Liver (tissue), 8 donors: ENCODE measurements at regions not wholly inside any gene's neighbourhood (a gene's known extent, or its start where the extent isn't known, plus 50 kb on each side); places are given as distances from the start of the nearest gene placed in this dataset.

Experiments
- DNase-seq: peaks from one replicate; pipeline ENCODE4 v3.0.0-alpha.2; 2017; ENCODE audit warnings: low spot score
- H3K27ac ChIP-seq, 2 donors: one replicate each; pipeline ENCODE4 v1.7.0; 2013; ENCODE audit warnings: inconsistent platforms in 2 of 2, low read length in 2 of 2, control low read depth in 1 of 2, low read depth in 1 of 2, mild to moderate bottlenecking in 1 of 2
- H3K27me3 ChIP-seq, 4 donors: one replicate each; pipeline versions ENCODE4 v1.6.1 to v1.7.0; 2013; ENCODE audit warnings: low read length in 3 of 4, inconsistent platforms in 1 of 4, mild to moderate bottlenecking in 1 of 4, moderate library complexity in 1 of 4; ENCODE audit not compliant: control insufficient read depth in 4 of 4, insufficient read depth in 4 of 4
- H3K36me3 ChIP-seq, 4 donors: one replicate each; pipeline versions ENCODE4 v1.6.1 to v1.7.0; 2013; ENCODE audit warnings: low read length in 3 of 4, mild to moderate bottlenecking in 3 of 4, low read depth in 1 of 4, moderate library complexity in 1 of 4; ENCODE audit not compliant: control insufficient read depth in 4 of 4, insufficient read depth in 3 of 4
- H3K4me1 ChIP-seq, 4 donors: one replicate each; pipeline versions ENCODE4 v1.6.1 to v1.7.0; 2013; ENCODE audit warnings: low read length in 3 of 4, mild to moderate bottlenecking in 3 of 4, moderate library complexity in 1 of 4; ENCODE audit not compliant: control insufficient read depth in 4 of 4, insufficient read depth in 4 of 4
- H3K4me3 ChIP-seq, 3 donors: one replicate each; pipeline versions ENCODE4 v1.6.1 to v1.7.0; 2013; ENCODE audit warnings: low read length in 3 of 3, control low read depth in 1 of 3, low read depth in 1 of 3, mild to moderate bottlenecking in 1 of 3
- H3K9ac ChIP-seq, 2 donors: one replicate each; pipeline ENCODE4 v1.7.0; 2013; ENCODE audit warnings: low read length in 2 of 2, mild to moderate bottlenecking in 2 of 2, moderate library complexity in 2 of 2, control low read depth in 1 of 2, low read depth in 1 of 2
- H3K9me3 ChIP-seq, 4 donors: one replicate each; pipeline versions ENCODE4 v1.6.1 to v1.7.0; 2013; ENCODE audit warnings: low read length in 3 of 4; ENCODE audit not compliant: control insufficient read depth in 4 of 4
- FOXA1 ChIP-seq: IDR thresholded peaks from 2 replicates; pipeline ENCODE4 v1.6.1; 2016; ENCODE audit warnings: antibody characterized with exemption
- FOXA2 ChIP-seq: IDR thresholded peaks from 2 replicates; pipeline ENCODE4 v1.6.1; 2016; ENCODE audit warnings: antibody characterized with exemption
- GABPA ChIP-seq, 2 donors: IDR thresholded peaks in 1 of 2; conservative IDR thresholded peaks in 1 of 2; 2 replicates each; pipeline ENCODE4 v1.6.1; 2016; ENCODE audit warnings: antibody characterized with exemption in 2 of 2, mild to moderate bottlenecking in 1 of 2, moderate library complexity in 1 of 2
- HNF4A ChIP-seq, 2 donors: conservative IDR thresholded peaks; 2 replicates each; pipeline ENCODE4 v1.6.1; 2016; ENCODE audit warnings: antibody characterized with exemption in 2 of 2, mild to moderate bottlenecking in 2 of 2
- HNF4G ChIP-seq: IDR thresholded peaks from 2 replicates; pipeline ENCODE4 v1.6.1; 2016; ENCODE audit warnings: antibody characterized with exemption
- JUND ChIP-seq, 2 donors: IDR thresholded peaks; 2 replicates each; pipeline ENCODE4 v1.6.1; 2016; ENCODE audit warnings: antibody characterized with exemption in 2 of 2
- MAX ChIP-seq: IDR thresholded peaks from 2 replicates; pipeline ENCODE4 v1.6.1; 2016; ENCODE audit warnings: antibody characterized with exemption
- RXRA ChIP-seq, 2 donors: IDR thresholded peaks; 2 replicates each; pipeline ENCODE4 v1.6.1; 2017 to 2018; ENCODE audit warnings: antibody characterized with exemption in 2 of 2, mild to moderate bottlenecking in 1 of 2
- SP1 ChIP-seq: IDR thresholded peaks from 2 replicates; pipeline ENCODE4 v1.6.1; 2018; ENCODE audit warnings: antibody characterized with exemption, mild to moderate bottlenecking
- TAF1 ChIP-seq: conservative IDR thresholded peaks from 2 replicates; pipeline ENCODE4 v1.6.1; 2016; ENCODE audit warnings: antibody characterized with exemption, mild to moderate bottlenecking
- YY1 ChIP-seq: IDR thresholded peaks from 2 replicates; pipeline ENCODE4 v1.6.1; 2016; ENCODE audit warnings: antibody characterized with exemption, mild to moderate bottlenecking
- WGBS: extraction: QIAGEN DNeasy Blood & Tissue Kit; methylation state at CpG from one replicate; pipeline ENCODE4 v1.1.7; 2013; 5-methylcytosine and 5-hydroxymethylcytosine counted together
- TF ChIP-seq, protein P1 (sequence below): fragments of 150-350 bp; IDR thresholded peaks from 2 replicates; pipeline ENCODE4 v1.5.1; 2017; ENCODE audit warnings: improper control_type of control experiment, low read depth, low read length; ENCODE audit not compliant: missing input control
- TF ChIP-seq, protein P2 (sequence below): IDR thresholded peaks from 2 replicates; pipeline ENCODE4 v1.6.1; 2016; ENCODE audit warnings: antibody characterized with exemption
- TF ChIP-seq, protein P3 (sequence below): IDR thresholded peaks from 2 replicates; pipeline ENCODE4 v1.6.1; 2016; ENCODE audit warnings: antibody characterized with exemption
- TF ChIP-seq, protein P4 (sequence below): IDR thresholded peaks from 2 replicates; pipeline ENCODE4 v1.6.1; 2016; ENCODE audit warnings: antibody characterized with exemption, mild to moderate bottlenecking
- donor health status: healthy.
- donor health status: healthy.
- donor health status: healthy.
- donor health status: healthy.
- donor health status: healthy.

GRCh38 chr9:87181670-87182069 lies 234.4 kb upstream of the GAS1 start (continued):
- TF ChIP-seq, protein P1, sequence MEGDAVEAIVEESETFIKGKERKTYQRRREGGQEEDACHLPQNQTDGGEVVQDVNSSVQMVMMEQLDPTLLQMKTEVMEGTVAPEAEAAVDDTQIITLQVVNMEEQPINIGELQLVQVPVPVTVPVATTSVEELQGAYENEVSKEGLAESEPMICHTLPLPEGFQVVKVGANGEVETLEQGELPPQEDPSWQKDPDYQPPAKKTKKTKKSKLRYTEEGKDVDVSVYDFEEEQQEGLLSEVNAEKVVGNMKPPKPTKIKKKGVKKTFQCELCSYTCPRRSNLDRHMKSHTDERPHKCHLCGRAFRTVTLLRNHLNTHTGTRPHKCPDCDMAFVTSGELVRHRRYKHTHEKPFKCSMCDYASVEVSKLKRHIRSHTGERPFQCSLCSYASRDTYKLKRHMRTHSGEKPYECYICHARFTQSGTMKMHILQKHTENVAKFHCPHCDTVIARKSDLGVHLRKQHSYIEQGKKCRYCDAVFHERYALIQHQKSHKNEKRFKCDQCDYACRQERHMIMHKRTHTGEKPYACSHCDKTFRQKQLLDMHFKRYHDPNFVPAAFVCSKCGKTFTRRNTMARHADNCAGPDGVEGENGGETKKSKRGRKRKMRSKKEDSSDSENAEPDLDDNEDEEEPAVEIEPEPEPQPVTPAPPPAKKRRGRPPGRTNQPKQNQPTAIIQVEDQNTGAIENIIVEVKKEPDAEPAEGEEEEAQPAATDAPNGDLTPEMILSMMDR: no peak
- TF ChIP-seq RXRA (IDR thresholded peaks at IDR 0.05) (no peak), FOXA1 (no peak)

GRCh38 chr9:87184956-87185642 lies 237.8 kb upstream of the GAS1 start:
- H3K4me3 ChIP-seq: no peak overlapping the region
- H3K27ac ChIP-seq: no peak overlapping the region
- H3K4me1 ChIP-seq: no peaks in the 10 kb centered on the region
- 77% methylated on average over 6 of the region's 6 CpGs for WGBS
- no peak for DNase-seq
- no peaks in the 10 kb centered on the region for H3K9me3 ChIP-seq
- no peaks in the 10 kb centered on the region for H3K36me3 ChIP-seq
- no peak for TF ChIP-seq HNF4G
- no peak for TF ChIP-seq MAX
- TF ChIP-seq GABPA (IDR thresholded peaks at IDR 0.05 in 1 of 2, conservative IDR thresholded peaks at IDR 0.05 in 1 of 2): no peak
- TF ChIP-seq YY1: no peak
- no peak for TF ChIP-seq RXRA (IDR thresholded peaks at IDR 0.05)
- TF ChIP-seq HNF4A (conservative IDR thresholded peaks at IDR 0.05): no peak
- TF ChIP-seq, protein P1: no peak
- TF ChIP-seq, protein P2, sequence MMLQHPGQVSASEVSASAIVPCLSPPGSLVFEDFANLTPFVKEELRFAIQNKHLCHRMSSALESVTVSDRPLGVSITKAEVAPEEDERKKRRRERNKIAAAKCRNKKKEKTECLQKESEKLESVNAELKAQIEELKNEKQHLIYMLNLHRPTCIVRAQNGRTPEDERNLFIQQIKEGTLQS: no peak
- TF ChIP-seq, protein P3, sequence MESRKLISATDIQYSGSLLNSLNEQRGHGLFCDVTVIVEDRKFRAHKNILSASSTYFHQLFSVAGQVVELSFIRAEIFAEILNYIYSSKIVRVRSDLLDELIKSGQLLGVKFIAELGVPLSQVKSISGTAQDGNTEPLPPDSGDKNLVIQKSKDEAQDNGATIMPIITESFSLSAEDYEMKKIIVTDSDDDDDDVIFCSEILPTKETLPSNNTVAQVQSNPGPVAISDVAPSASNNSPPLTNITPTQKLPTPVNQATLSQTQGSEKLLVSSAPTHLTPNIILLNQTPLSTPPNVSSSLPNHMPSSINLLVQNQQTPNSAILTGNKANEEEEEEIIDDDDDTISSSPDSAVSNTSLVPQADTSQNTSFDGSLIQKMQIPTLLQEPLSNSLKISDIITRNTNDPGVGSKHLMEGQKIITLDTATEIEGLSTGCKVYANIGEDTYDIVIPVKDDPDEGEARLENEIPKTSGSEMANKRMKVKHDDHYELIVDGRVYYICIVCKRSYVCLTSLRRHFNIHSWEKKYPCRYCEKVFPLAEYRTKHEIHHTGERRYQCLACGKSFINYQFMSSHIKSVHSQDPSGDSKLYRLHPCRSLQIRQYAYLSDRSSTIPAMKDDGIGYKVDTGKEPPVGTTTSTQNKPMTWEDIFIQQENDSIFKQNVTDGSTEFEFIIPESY: no peak
- no peak for TF ChIP-seq TAF1
- no peaks in the 10 kb centered on the region for H3K27me3 ChIP-seq
- H3K9ac ChIP-seq: no peak overlapping the region

DNA sequence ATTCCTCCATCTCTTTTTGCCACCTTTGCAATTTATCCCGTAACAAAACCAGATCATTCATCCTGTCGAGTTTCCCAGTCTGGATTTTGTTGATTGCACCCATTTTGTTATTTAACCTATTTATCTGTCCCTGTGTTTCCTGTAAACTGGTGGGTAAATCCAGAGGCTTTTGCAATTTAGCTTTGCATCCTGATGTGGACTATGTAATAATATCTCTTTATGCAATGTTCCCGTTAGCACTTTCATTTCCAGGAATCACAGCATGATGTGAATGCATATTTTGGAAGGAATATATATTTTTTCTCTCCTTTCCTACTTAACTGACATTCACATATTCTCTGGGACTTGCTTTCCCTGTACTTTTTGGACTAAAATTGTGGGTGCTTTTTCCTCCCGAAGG lies 240.3 kb upstream of the GAS1 start:
- Histone ChIP-seq H3K36me3 (no peaks in the 10 kb centered on the region), H3K9ac (no peak overlapping the region), H3K27me3 (no peaks in the 10 kb centered on the region), H3K4me1 (no peaks in the 10 kb centered on the region), H3K4me3 (no peak overlapping the region), H3K9me3 (no peaks in the 10 kb centered on the region), H3K27ac (no peak overlapping the region)
- DNase-seq: no peak
- WGBS: 67% methylated on average over 4 of the region's 4 CpGs
- TF ChIP-seq, protein P4, sequence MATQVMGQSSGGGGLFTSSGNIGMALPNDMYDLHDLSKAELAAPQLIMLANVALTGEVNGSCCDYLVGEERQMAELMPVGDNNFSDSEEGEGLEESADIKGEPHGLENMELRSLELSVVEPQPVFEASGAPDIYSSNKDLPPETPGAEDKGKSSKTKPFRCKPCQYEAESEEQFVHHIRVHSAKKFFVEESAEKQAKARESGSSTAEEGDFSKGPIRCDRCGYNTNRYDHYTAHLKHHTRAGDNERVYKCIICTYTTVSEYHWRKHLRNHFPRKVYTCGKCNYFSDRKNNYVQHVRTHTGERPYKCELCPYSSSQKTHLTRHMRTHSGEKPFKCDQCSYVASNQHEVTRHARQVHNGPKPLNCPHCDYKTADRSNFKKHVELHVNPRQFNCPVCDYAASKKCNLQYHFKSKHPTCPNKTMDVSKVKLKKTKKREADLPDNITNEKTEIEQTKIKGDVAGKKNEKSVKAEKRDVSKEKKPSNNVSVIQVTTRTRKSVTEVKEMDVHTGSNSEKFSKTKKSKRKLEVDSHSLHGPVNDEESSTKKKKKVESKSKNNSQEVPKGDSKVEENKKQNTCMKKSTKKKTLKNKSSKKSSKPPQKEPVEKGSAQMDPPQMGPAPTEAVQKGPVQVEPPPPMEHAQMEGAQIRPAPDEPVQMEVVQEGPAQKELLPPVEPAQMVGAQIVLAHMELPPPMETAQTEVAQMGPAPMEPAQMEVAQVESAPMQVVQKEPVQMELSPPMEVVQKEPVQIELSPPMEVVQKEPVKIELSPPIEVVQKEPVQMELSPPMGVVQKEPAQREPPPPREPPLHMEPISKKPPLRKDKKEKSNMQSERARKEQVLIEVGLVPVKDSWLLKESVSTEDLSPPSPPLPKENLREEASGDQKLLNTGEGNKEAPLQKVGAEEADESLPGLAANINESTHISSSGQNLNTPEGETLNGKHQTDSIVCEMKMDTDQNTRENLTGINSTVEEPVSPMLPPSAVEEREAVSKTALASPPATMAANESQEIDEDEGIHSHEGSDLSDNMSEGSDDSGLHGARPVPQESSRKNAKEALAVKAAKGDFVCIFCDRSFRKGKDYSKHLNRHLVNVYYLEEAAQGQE: no peak
- TF ChIP-seq, protein P1: no peak
- TF ChIP-seq JUND (IDR thresholded peaks at IDR 0.05): no peak
- no peak for TF ChIP-seq GABPA (IDR thresholded peaks at IDR 0.05 in 1 of 2, conservative IDR thresholded peaks at IDR 0.05 in 1 of 2)
- TF ChIP-seq MAX: no peak
- TF ChIP-seq, protein P2: no peak
- TF ChIP-seq SP1: no peak
- TF ChIP-seq TAF1: no peak
- no peak for TF ChIP-seq FOXA2
